GM19395 (cell line): ENCODE measurements at regions not wholly inside any gene's neighbourhood (a gene's known extent, or its start where the extent isn't known, plus 50 kb on each side); places are given as distances from the start of the nearest gene placed in this dataset.

Experiments used
- ATAC-seq: cut with Tn5 transposase; IDR thresholded peaks from one replicate; pipeline ENCODE4 v1.9.1; 2021; ENCODE audit warnings: mild to moderate bottlenecking, moderate library complexity; ENCODE audit not compliant: unreplicated experiment

DNA sequence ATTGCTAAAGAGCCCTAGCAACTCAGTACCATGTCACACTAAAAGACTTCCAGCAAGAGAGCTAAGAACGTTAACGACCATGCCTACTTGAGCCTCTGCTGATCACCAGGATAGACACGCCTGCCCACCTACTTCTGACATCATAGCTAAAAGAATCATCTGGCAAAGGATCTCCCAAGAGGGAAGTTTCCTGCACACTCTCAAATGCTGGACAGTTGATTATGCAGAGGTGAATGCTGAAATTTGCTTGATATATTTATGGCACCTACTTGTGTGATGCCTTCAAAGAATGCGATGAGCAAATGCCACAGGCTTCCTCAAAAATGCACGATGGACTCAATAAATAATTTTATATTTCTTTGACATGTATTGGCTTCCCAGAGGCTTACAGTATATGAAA lies 113.6 kb downstream of the GALC start:
- ATAC-seq = no peak

DNA sequence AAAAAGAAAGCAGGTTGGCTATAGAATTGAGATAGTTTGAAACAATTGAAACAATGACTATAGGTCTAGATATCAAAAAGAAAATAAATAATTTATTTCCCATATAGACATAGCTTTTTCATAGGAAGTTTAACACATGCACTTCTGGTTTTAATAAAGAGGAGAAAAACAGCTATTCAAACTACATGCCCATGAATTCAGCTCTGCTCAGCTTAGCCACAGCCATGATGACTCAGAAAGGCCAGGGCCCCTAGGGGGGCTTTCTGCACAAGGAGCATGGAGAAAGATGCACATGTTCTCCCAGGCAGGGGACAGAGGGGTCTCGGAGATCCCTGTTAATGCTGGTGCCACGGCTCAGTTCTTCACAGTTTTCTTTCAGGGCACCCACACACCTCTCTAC lies 114.0 kb downstream of the GALC start:
- no peak for ATAC-seq

DNA sequence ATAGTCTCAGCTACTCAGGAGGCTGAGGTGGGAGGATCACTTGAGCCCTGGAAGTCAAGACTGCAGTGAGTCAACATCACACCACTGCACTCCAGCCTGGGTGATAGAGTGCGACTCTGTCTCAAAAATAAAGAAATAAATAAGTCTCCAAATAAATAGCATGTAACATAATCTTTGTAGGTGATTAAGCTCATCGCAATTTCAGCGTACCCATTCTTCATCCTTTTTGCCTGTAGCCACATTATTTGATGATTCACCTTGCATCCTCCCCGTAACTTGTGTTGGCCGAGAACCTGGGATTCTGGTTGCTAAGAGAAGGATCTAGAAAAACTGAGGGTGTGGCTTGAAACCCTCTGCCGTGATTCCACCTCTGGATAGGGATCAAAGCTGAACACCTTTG lies 115.1 kb downstream of the GALC start:
- ATAC-seq = no peak

DNA sequence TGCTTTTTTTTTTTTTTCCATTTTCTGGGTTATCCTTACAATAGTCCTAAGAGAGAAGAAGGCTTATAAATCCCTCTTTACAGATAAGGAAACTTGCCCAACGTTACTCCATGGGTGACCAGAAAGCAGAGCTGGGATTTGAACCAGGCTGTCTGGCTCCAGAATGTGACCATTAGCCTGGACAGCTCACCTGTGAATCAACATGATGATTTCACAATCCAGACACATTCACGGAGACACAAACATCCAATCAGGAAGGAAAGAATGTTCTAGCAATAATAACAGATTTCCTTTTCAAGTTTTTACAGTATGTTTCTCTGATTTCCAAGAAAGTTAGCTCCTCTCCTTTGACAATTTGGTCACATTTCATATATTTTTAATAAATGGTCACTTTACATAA lies 118.3 kb downstream of the GALC start:
- no peak for ATAC-seq

DNA sequence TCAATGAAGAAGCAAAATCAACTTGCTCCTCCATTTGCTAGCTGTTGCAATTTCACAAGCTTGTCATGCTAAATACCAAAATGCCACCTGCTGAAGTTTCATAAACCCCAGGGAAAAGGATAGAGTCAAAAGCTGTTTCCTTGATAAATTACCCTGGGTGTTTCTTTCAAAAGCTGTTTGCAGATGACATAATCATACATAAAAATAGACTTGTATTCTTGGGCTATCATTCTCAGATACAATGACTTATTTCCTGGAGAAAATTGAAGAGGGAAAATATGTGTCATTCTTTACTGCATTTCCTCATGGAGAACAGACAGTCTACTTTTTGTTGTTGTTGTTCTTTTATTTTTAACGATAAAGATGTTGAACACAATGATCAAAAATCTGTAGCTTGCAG lies 119.2 kb downstream of the GALC start:
- ATAC-seq = no peak

DNA sequence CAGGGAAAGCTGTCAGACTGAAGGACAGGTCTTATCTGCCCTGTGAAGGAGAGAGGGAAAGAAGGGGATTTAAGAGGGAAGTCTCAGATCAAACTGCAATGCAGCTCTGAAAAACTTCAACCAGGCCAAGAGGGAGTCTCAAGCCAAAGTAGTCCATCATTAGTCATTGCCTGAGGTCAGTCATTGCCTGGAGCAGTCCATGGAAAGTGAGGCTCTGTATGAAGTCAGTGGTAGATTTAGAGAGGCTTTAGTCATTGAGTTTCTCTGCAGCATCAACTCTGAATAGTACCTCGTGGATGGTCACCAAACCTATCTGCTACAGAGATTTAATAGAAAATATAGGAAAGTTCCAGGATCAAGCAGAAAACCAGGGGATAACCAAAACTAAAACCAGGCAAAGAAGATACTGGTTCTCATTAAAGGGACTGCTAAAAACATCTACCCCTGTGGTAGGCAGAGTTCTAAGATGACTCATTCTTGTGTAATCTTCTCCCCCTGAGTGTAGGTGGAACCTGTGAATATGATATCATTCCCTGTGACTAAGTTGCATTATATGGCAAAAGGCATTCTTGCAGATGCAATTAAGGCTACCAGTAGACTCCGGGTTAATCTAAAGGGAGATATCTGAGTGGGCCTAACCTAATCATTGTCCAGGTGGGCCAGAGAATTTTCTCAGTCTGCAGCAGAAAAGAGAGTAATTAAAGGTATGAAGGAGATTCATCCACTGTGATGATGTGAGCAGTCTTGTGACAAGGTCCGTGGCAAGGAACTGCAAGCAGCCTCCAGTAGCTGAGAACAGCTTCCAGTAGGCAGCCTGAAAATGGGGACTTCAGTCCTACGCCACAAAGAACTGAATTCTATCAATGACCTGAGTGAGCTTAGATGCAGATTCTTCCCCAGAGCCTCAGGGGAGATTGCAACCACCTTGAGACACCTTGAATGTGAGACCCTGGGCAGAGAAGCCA lies 123.1 kb downstream of the GALC start:
- ATAC-seq = peak; percentile 68

DNA sequence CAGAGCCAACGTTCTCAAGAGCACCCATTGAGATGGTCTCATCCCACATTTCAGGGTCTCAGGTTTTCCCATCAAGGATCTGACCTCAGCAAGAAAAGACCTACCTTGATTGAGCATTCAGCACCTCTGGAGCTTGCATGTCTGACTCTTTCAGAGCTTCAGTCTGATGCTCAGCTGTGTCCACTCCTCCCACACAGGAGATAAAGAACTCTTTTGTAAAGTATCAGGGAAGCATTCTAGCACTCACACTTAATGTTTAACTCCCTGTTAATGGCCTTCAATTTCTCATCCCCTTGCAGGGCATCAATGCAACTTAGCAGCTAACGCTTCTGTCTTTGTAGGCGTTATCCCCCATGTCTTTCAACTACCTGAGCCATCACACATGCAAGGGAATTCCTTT lies 124.1 kb downstream of the GALC start:
- no peak for ATAC-seq

DNA sequence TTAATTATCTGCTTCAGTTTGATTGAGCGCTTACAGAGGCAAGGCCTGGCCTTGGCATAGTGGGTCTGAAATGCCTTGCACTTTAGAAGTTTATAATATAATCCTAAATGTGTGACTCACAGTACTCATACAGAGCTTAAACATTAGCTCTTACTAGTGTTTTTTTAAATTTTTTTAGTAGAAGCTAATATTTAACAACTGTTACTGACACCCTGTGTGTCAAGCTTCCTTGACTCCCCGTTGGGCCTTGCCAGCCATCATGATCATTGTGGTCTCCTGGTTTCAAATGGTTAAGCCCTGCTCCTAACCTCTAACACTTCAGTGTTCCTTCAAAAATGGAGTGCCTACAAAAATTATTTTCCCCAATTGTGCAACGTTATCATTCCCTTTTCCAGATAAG lies 126.9 kb downstream of the GALC start:
- ATAC-seq = no peak

DNA sequence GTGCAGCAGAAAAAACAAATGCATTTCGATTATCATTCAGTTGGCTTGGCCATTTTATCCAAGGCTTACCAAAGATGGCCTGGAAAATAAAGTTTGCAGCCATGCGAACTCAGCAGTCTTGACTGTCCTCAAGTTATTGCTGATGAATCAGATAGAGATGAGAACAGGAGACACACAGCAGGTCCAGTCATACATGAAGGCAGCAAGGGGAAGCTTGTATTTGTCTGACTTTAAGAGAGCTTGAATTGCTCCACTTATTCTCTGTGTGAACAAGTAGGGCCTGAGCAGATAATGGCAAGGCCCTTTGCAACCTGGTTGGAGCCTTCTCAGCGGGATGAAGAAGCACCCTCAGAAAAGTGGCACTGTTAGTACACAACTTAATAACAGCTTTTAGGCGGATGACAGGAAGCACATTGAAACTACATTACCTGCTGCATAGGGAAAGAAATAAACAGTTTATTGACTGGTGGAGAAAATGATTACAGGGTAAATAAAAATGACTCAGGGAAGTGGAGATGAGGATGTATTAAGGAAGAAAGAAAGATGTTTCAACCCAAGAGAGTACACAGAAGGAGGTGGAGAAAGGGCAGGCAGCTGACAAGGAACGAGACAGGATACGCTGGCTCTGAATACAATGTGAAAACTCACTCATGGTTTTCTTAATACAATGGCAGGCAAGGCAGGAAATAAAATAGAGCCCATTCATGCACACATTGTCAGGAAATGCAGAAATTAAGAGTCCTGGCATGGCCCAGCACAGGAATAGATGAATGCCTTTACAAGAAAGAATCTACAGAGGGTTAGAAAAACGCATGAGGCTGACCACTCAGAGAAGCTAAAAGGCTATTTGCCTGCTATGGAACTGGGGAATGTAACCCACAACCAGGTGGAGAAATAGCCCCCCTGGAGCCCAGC lies 128.4 kb downstream of the GALC start:
- ATAC-seq = no peak

DNA sequence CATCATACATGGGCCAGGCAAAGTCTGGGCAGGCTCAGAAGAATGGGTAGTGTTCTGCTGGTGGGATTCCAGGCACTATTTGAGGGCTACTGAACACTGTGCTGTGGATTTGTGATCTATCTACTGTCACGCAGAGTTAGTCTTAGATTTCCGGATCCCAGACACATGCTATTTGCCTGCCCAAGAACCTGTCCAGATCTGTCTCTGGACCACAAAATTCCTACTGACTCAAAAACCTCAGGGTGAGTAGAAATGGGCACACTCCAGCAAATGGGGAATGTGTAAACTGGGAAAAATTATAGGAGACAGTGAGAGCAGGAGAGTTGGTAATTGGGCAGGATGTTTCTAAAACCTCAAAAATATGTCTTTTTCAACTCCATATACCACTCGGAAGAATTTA lies 129.9 kb downstream of the GALC start:
- no peak for ATAC-seq

DNA sequence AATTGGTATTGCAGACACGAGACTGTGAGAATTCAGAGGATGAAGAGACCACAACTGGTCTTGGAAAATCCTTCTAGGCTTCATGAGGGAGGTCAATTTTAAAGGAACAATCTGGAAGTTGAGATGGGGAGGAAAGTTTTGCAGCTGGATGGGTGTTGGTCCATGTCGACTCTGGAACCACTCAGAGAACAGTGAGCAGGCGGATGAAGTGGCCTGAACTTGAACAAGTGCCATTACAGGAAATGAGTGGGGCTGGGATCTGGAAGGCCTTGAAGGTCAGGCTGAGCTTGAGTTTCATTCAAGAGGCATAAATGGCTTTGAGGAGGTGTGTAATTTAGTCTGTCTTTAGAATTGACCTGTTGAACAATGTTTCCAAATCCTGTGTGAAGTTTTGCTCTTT lies 140.9 kb downstream of the GALC start:
- no peak for ATAC-seq

DNA sequence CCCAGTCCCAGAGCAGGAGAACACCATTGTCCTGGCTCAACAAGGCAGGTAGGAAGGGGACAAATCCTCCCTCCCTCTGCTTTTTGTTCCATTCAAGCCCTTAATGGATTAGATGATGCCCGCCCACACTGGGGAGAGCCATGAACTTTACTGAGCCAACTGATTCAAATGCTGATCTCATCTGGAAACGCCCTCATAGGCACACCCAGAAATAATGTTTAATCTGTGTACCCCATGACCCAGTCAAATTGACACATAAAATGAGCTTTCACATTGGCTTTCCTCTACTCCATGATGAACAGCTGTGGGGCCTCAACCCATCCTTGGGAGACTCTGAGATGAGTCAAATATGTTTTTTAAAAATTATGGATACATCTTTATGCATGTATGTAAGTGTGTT lies 141.8 kb downstream of the GALC start:
- no peak for ATAC-seq

DNA sequence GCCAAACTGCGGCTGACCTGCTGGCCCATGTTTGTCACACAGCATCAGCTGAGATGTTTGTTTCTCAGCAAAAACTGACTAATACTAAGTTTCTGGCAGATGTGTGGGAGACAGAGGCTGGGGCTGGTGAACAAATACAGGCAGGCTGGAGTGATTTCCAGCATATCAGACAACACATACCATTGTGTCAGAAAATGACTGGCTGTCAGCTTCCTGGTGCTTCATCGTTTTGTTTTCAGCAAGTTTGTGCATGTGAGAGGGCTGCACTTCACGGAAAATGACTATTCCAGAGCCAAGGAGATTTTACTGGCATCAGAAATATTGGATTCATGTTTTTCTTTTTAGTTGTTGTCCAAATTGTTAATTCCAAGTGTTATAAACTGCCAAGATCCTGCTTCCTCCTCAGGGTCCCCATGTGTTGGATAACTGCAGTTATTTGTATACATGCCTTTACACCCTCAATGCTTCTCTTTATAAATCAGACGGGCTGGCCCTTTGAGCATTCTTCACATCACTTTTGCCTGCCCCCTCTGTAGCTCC lies 145.7 kb downstream of the GALC start:
- no peak for ATAC-seq

DNA sequence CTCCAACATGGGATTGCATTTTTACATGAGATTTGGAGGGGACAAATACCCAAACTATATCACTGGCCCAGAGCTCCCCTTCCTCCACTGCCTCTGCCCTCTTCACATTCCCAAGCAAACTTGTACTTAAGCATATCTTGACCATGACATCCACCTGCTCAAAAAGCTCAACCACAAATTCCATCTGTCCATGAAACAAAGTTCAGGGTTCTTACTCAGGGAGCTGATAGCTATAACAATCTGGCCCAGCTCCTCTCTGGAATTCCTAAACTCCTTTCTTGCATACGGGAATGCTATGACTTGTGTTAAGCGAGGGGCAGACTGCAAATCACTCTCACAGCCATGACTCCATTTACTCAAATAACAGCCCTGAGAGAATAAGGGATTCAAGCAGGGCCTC lies 152.1 kb downstream of the GALC start:
- no peak for ATAC-seq

DNA sequence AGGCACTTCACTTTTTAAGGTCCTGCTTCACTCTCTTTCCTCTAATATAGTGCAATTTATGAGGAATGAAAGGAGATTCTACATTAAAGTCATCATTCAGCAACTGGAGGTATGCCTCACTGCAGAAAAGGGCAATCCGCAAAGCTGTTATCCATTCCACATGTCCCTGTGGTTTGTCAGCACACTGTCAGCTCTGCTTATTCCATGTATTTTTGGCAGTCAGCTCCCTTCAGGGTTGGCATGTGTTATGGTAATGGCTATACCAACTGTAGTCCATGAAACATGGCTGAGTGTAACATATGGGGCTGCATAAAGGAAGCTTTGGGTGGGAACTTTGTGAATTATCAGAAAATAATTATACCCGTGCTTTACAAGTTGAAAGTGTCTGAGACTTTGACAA lies 154.1 kb downstream of the GALC start:
- no peak for ATAC-seq

DNA sequence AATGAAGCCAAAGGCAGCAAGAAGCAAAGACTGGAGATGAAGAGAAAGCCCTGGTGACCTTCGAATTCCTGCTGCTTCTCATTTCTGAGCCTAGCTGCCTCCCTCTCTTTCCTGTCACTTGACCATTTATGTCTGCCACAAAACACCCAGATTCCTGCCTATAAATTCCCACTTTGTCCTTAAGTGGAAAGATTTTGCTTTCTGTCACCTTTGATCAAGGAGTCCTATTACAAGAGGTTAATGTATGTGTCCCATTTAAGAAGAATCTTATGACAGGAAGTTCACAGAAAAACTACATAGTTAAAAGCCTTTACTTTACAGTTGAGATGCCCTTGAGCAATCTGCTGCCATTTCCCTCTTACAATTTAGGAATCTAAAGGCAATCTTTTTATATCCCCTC lies 155.7 kb downstream of the GALC start:
- no peak for ATAC-seq

DNA sequence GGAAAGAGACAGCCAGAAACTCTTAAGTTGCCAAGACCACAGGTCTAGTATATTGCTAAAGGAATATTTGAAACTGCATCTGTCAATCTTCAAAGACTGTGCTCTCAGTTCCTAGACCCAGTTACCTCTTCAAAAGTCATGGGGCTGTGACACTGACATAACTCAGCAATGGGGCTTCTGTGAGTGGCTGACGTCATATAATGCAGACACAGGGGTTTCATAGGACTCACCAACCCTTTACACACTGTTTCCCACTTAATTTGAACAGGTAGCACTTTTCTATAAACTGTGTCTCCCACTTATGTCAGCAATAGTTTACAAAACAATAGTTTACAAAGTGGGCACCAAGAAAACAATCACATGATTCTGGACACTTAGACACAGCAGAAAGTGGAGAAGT lies 158.4 kb downstream of the GALC start:
- ATAC-seq = no peak

DNA sequence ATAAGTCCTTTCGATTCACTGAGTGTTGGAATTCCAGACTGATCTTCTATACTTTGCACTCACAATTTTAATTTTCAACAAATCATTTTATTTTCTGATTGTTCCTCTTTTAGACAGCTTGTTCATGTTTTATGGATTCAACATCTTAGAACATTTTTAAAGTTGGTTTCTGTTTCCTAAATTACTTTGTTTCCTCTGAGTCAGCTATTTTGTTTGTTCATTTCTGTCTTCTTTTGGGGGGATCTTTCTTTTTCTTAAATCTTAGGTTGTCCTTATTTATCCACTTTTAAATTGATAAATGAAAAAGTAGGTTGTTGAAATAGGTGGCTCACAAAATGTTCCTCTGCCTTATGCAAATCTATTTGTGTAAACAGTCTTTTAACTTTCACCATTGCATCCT lies 160.0 kb downstream of the GALC start:
- no peak for ATAC-seq

DNA sequence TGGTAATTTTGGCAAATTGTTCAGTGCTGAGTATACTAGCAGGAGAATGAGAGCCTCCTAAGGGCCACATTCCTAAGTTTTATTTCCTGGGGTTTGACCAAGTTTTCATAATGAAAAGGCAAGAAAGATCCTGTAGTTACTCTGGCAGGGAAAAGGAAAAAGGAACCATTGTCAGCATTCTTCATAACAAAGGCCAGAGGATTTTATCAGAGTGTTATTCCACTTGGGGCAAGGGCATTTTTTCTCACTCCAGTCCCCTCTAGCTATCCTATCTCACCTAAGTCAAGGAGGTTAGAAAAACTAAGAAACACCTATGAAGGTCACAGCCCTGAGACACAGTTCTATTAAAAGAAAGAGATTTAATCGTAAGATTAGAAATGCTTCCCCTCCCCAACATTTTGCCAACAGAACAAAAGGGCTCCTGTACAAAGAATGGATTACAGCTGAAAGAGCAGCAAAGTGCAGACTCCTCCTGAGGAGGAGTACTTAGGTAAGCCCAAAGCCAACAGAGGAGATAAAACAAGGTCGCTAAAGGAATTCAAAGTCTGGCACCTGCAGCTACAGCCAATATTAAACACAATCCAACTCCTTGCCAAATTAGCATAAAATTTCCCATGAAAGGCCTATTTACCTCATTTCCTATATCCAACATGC lies 162.4 kb downstream of the GALC start:
- ATAC-seq = no peak

DNA sequence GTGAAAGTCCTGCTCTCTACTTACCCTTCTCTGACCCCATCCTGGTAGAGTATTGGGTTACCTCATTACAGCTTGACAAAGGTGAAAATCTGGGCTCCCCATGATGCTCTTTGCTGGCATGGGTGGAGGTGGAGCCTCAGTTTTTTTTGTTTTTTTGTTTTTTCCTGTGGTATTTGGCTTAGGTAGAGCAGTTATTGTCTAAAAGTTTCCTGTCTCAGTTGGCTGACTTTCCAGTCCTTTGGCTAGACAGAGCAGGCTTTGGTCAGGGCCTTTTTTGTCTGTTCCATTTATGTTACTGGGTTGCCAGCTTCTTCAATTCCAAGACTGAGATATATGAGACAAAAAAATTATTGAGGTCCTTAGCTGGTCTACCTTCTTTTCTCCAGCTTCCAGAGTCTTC lies 163.4 kb downstream of the GALC start:
- no peak for ATAC-seq

DNA sequence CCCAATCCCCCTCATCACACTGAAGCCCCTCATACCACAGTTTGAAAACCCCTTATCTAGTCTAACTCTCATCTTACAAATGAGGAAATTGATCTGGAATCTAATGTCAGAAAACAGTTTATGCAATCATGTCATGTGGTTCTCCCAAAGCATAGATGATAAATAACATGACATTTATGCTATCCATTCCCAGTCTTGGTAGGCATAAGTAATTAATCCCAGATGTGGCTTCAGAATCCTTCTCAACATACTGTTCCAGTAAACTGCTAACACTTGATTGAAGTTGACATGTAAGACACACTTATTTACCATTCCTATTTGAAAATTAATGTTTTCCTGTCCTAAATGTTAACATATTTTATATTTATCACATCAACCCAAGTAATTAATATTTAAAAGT lies 168.7 kb downstream of the GALC start:
- ATAC-seq = no peak
